Stimulated activated CD4-positive, alpha-beta T cell treated with anti-CD3 and anti-CD28 coated beads, Interleukin-15, amount 100 ng/mL, for 24 hours (primary cell): ENCODE measurements at regions not wholly inside any gene's neighbourhood (a gene's known extent, or its start where the extent isn't known, plus 50 kb on each side); places are given as distances from the start of the nearest gene placed in this dataset.

Experiments used
- DNase-seq: peaks from one replicate; pipeline ENCODE4 v3.0.0-alpha.2; 2020

GRCh38 chr16:72501739-72502593, 330.0 kb upstream of the PMFBP1 start:
- peak; percentile 48 for DNase-seq

GRCh38 chr16:72500545-72500944, 328.6 kb upstream of the PMFBP1 start:
- no peak for DNase-seq

DNA sequence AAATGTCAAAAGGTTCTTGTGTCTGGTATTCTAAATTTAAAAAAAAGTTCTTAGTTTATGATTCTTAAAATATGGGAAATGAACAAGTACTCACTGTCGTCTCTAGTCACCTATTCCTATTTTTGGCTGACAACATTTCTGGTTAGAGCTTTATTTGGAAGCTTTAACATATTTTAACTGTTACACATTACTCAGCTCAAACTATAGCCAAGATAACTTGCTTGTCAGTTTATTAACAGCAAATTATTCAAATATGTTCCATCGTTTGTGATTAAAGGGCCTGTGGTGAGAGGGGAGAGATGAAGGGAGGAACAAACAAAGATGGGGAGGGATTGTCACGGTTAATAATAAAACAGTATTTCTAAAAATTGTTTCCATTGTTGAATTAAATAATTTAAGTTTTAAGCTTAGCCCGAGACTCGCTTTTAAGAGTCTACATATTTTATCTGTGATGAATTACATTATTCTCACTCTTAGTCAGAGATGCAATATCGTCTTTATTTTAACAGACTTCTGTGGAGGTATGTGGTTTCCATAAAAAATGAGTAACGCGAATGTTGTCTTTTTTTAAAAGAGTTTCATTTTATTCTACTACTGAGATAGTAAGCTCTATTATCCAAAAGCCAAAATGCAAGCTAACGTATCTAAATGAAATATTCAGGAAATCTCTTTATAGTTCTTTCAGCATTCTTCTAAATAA, 321.9 kb upstream of the PMFBP1 start:
- DNase-seq: no peak

DNA sequence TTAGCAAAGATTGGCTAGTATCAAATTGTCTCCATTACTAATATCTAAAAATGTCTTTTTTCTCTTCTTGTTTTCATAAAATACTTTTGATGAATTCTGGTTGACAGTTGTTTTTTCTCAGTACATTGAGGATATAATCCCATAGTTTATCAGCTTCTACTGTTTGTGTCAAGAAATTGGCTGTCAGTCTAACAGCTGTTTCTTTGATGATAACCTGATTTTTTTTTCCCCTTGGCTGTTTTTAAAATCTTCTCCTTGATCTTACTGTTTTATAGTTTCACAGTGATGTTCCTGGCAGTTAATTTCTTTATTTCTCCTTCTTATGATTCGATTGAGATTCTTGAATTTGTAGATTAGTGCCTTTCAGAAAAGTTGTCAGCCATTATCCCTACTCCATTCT, 315.3 kb upstream of the PMFBP1 start:
- no peak for DNase-seq

GRCh38 chr16:72482695-72483094, 310.7 kb upstream of the PMFBP1 start:
- DNase-seq: no peak

- no peak for DNase-seq
Observed at GRCh38 chr16:72481419-72481818, 309.5 kb upstream of the PMFBP1 start.

- no peak for DNase-seq
Observed at GRCh38 chr16:72480911-72481310, 309.0 kb upstream of the PMFBP1 start.

GRCh38 chr16:72475688-72476087, 303.7 kb upstream of the PMFBP1 start:
- no peak for DNase-seq

DNA sequence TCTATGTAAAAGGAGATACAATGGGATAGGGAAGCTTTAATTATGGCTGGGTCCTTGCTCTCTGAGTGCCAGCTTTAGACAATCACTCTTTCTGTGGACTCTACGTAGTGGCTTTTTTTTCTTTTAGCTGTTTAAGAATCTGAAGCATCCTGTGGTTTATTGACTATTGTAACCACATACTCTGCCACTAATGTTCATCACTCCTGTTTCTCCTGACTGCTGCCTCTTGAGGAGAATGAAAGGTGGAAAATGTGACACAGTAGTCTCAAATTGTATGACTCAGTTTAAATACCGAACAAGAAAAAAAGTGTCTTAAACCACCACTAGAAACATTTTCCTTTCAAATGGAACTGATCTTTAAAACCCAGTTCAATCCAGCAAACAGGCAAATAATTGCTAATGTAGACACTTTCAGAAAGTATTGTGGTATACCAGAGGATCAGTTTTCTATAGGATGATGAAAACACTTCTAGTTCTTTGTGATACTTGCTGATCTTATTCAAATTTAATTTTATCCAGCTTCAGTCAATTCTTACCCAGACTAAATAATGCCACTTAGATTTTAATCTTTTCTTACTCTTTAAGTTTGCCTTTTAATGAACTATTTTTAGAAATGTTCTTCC, 302.7 kb upstream of the PMFBP1 start:
- DNase-seq: no peak

GRCh38 chr16:72473631-72474030, 301.7 kb upstream of the PMFBP1 start:
- DNase-seq: no peak

GRCh38 chr16:72471317-72471924, 299.5 kb upstream of the PMFBP1 start:
- no peak for DNase-seq

GRCh38 chr16:72470541-72470940, 298.6 kb upstream of the PMFBP1 start:
- no peak for DNase-seq

- no peak for DNase-seq
Observed at GRCh38 chr16:72469932-72470331, 298.0 kb upstream of the PMFBP1 start.

DNA sequence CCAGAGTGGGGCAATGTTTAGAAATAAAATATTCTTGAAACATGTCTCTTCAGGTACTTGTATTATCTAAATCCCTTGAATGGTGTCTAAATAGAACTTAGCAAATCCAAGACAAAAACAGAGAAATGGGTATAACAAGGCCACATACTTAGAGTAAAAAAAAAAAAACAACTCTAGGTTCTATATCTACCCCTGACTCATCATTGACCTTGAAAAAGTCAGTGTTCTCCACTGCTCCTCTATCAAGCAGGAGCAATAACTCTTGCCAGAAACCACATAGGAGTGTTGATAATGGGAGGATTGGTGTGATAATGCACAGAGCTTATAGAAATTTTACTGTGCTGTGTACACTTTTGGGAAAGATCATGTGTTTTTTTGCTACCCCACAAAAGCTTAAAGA, 296.6 kb upstream of the PMFBP1 start:
- DNase-seq: no peak

DNA sequence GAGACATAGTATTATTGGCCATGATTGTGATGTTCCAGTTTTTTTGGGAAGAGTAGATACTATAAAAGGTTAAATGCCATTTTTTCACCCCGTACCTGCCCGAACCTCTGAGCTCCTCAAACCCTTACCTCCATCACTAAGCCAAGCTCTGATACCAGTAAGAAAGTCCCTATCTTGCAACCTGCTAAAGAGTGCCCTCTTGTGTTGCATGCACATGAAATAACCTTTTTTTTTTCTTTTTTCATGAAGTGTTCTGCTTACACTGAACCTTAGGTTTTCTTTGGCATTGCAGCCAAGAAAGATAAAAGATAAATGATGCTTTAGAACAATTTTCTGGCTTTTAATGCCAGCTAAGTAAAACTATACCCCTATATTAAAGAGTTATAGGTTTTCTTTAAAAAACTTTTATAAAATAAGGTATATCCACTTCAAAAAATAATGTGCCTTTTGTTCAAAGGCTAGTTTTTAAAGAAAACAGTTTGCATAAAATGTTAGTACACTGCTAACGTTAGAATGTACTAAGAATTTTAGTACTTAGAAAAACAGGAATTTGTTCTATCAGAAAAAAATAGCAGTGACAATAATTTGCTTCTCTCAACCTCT, 295.3 kb upstream of the PMFBP1 start:
- no peak for DNase-seq

DNA sequence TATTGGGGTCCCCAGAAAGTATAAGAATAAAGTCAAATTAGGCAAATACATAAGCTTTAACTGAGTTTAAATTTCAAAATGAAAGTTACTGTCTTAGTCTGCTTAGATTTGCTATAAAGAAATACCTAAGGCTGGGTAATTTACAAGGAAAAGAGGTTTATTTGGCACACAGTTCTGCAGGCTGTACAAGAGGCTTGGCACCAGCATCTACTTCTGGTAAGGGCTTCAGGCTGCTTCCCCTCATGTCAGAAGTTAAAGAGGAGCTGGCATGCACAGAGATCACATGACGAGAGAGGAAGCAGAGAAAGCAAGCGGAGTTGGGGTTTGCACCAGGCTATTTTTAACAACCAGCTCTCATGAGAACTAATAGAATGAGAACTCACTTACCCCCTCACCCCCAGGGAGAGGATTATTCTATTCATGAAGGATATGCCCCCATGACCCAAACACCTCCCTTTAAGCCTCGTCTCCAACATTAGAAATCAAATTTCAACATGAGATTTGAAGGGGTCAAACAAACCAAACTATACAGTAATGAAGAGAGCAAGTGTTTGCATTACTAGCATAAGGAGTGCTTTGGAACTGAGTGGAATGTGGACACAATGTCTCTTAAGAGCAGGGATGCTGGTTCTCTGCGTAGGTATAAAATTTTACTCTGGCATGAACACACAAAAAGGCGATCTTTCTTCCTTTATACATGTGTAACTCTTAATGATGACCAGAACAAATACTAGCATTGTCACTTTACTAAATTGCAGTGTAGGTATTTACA, 292.8 kb upstream of the PMFBP1 start:
- no peak for DNase-seq

GRCh38 chr16:72464052-72464451, 292.1 kb upstream of the PMFBP1 start:
- DNase-seq: no peak

- DNase-seq: no peak
Observed at GRCh38 chr16:72458035-72458434, 286.1 kb upstream of the PMFBP1 start.

DNA sequence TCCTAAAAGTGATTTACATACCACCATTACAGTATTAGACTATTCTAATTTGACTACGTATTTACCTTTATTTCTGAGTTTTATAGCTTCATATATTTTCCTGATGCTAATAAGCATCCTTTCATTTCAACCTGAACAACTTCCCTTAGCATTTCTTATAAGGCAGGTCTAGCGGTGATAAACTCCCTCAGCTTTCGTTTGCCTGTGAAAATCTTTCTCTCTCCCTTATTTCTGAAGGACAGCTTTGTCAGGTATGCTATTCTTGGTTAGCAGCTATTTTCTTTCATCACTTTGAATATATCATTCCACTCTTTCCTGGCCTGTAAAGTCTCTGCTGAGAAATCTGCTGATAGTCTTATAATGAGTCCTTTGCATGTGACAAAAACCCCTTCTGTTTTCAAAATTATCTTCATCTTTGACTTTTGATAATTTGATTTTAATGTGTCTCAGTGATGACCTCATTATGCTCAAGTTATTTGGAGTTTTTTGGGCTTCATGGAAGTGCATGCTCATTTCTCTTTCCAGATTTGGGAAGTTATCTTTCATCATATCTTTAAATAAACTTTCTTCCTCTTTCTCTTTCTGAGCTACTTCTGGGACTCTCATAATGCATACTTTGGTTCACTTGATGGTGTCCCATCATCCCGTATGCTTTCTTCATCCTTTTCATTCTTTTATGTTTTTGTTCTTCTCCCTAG, 285.4 kb upstream of the PMFBP1 start:
- no peak for DNase-seq

GRCh38 chr16:72455743-72456659, 284.0 kb upstream of the PMFBP1 start:
- no peak for DNase-seq
